GM19025 (cell line): ENCODE measurements at regions not wholly inside any gene's neighbourhood (a gene's known extent, or its start where the extent isn't known, plus 50 kb on each side); places are given as distances from the start of the nearest gene placed in this dataset.

Source experiments
- ATAC-seq: cut with Tn5 transposase; IDR thresholded peaks from one replicate; pipeline ENCODE4 v1.9.1; 2021; ENCODE audit warnings: mild to moderate bottlenecking, low read depth, moderate library complexity; ENCODE audit not compliant: unreplicated experiment

DNA sequence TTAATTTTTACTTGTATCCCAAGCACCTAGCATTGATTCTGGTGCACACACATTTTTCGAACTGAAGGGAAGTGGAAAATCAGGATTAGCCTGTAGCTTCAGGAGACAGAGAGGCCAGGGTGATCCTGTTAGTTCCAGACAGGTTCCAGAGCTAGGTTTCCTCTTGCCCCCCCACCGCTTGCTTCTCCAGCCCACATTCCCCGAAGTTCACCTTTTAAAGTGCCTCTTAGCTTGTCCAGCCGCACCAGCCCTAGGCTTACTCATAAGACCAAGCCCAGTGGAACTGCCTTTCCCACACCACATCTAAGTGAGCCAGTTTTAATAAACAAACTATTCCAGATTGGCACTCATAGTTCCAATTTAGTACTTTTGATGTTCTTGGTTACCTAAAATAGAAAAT lies 898.6 kb upstream of the KLHL29 start:
- no peak for ATAC-seq

DNA sequence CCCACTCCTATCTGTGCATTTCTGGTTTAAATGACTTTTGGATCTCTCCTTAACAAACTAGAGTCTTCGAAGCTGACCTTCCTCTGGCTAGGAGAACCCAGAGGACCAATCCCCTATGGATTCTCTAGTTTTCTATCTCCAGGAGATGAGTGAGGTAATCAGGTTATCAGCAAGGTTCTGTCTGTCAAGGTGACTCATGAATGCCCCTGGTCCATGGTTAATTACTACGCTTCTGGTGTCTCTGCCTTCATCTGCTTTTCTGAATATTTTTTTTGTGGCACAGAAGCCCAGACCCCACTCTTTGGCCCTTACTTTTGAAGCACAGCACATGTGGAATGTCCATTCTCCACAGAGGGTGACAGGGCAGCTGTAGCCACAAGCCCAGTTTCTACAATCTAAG lies 897.9 kb upstream of the KLHL29 start:
- ATAC-seq = no peak

- ATAC-seq = no peak
Observed at GRCh38 chr2:22487541-22487940, 897.4 kb upstream of the KLHL29 start.

GRCh38 chr2:22491442-22491841 lies 893.5 kb upstream of the KLHL29 start:
- ATAC-seq = no peak

DNA sequence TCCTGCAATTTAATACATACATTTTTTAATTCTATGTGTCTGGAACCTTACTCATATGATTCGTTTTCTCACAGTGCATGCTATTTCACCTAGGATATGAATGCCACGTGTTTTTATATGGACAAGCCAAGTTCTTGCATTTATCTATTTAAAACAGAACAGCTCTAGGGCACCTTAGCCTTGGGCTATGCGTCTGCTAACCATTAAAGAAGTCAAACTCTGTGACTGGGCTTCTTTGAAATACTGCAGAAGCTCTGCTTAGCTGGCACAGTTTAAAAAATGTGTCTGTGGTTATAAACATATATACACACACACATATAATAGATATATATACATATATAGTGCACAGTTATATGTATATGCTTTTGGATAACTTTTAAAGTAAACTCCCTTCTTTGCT lies 890.8 kb upstream of the KLHL29 start:
- no peak for ATAC-seq

DNA sequence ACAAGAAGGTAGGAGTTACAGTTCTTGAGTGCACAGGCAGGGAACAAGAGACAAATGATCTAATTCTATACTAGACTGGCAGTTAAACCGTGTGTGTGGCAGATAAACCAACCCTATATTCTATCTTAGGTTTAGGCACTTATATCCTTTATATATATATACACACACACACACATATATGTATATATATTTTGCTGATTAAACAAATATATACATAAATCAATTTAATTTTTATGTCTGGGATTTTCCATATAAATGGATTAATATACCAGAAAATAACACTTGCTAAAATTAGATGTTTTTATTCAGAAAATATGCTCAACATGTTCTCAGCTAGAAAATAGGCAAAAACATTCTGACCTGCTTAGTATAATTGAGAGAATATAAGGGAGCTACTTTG lies 887.9 kb upstream of the KLHL29 start:
- ATAC-seq = no peak

- ATAC-seq = no peak
Observed at GRCh38 chr2:22497789-22498188, 887.2 kb upstream of the KLHL29 start.

GRCh38 chr2:22499082-22499839 lies 885.7 kb upstream of the KLHL29 start:
- ATAC-seq = no peak

- no peak for ATAC-seq
Observed at GRCh38 chr2:22500555-22500935, 884.4 kb upstream of the KLHL29 start.

- ATAC-seq = no peak
Observed at GRCh38 chr2:22501851-22502250, 883.1 kb upstream of the KLHL29 start.

- ATAC-seq = no peak
Observed at GRCh38 chr2:22513563-22513962, 871.4 kb upstream of the KLHL29 start.

DNA sequence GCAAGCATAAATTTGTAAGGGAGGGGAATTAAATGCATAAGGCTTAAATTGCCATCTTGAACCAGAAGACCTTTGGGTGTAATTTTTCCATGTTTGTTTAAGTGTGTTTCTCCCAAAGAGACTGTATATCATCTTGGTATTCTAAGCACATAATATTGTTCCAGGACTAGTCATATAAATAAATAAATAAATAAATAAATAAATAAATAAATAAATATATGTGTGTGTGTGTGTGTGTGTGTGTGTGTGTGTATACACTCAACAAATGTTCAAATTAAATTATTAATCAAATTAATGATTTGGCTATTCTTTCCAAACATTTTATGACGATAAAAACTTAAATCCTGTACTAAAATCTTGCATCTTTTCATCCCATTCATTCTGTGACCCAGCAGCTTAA lies 867.8 kb upstream of the KLHL29 start:
- no peak for ATAC-seq

DNA sequence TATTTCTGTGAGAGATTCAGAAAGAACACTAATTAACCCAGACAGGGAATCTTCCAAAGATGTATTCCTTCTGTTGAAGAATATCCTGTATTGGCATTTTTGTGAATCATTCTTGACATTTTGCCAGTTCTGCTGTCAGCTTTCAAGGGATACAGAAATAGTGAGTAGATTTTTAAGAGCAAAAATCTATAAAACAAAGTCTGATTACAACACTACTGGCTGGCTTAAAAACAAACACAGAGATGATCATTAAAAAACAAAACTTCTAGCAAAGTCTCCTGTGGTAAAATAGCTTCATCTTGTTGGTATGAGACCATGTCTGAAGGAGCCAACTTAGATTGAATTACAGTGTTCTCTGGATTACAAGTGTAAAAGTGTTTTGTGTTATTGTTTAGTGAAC lies 866.3 kb upstream of the KLHL29 start:
- ATAC-seq = no peak

DNA sequence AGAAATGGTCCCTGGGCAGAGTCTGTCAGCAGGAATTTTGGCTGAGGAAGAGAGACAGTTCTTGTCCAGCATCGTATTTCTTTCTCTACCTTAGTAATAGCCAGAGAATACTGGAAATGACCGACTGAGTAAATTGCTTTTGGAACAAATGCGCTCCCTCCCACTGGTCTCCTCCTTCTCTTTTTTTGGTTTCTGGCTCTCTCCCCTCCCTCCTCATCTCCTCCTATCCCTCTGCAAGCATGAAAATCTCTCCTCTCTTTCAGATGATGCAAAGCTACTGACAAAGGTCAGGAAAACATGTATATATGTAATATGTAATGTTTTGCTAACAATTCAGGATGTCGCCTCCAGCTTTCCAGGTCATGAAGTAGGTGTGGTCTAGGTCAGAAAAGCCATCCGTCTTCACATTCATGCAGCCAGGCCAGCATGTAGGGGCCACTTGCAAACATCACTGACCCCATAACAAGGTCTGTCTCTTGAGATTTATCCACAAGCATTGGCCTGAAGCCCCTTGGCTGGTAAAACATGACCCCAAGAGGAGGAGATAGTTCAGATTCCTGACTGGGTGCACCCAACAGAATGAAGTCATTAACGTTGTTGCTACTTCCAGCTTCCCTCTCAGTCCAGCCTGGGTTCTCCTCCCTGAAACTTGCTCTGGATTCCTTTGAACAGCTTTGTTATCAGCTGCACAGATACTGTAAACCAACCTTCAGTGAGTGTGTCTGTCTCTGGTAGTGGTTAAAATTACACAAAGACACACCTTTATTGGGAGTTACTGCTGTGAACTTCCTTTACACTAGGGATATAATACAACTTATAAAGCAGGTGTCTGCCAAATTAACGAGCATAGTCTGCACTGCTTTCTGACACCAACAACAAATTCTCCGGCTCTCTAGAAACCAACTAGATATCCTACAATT lies 864.4 kb upstream of the KLHL29 start:
- ATAC-seq = no peak

- no peak for ATAC-seq
Observed at GRCh38 chr2:22521620-22522019, 863.4 kb upstream of the KLHL29 start.

- ATAC-seq = no peak
Observed at GRCh38 chr2:22525681-22526080, 859.3 kb upstream of the KLHL29 start.

GRCh38 chr2:22530131-22530530 lies 854.8 kb upstream of the KLHL29 start:
- ATAC-seq = no peak

GRCh38 chr2:22536133-22536532 lies 848.8 kb upstream of the KLHL29 start:
- no peak for ATAC-seq

GRCh38 chr2:22554453-22554852 lies 830.5 kb upstream of the KLHL29 start:
- no peak for ATAC-seq

- ATAC-seq = no peak
Observed at GRCh38 chr2:22557406-22557805, 827.6 kb upstream of the KLHL29 start.

DNA sequence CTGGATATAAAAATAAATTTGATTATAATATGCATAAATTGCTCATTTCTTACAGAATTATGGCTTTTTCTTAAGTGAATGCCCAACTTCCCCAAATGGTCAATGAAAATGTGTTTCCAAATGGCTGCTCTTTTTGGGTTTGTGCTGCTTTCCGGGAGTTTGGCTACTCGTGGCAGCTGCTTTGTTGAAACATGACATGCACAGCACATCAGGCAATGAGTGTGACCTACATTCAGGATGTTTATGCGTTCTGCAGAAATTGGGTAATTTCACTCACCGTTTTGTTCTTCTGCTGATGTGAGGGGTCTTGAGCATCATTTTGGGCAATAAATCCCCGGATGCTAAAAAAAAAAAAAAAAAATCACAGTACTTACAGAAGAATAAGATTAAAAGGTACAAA lies 825.0 kb upstream of the KLHL29 start:
- no peak for ATAC-seq

DNA sequence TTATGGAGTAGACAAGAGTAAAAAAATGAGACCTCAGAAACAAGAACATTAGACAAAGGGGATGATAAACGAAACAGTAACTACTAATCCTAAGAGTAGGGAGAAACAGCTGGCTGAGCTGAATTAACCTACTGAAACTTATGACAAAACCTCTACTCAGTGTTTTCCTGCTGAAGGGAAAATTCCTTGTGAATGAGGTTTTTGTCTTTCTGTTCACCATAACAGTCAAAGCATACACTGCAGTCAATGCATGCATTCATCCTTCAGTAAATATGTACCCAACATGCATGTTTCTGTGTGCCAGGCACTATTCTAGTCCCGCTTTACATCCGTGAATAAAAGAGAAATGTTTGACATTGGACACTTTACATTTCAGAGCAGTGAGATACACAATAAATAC lies 805.6 kb upstream of the KLHL29 start:
- no peak for ATAC-seq
